ENCODE measurements at regions not wholly inside any gene's neighbourhood (a gene's known extent, or its start where the extent isn't known, plus 50 kb on each side); places are given as distances from the start of the nearest gene placed in this dataset.

DNA sequence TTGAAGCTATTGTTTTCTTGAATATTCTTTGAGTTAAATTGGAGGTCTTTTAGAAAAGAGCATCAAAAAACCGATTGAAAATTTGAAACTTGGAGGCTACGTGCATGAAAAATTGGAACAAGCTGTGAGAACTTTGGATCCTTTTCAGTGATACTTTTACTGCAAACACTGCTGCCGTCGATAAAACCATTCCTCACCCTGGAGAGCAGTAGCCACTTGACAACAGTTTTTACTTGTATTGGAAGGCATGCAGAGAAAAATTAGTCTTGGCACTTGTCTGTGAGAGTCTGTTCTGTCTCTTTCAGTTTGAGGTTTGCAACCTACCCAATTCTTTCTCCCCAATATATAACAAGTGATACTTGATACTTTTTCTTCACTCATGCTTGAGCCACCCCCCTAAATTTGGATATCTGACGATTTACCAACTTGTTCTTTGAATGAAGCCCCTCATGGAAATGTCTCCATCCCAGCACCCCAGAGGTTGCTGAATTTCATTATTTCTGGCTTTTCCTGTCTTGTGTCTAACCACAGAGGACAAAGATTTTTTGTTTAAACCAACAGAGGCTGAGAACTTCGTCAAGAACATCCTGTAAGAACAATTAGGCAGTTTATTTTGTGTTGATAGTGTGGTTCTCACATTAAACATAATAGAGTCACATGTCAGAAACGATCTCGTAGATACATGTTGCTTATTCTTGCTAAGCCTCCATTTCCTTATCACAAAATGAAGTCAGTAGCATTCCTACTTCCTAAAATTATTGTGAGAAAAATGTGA is 307.3 kb upstream of the PLSCR5 start:
- TF ChIP-seq, protein P1, sequence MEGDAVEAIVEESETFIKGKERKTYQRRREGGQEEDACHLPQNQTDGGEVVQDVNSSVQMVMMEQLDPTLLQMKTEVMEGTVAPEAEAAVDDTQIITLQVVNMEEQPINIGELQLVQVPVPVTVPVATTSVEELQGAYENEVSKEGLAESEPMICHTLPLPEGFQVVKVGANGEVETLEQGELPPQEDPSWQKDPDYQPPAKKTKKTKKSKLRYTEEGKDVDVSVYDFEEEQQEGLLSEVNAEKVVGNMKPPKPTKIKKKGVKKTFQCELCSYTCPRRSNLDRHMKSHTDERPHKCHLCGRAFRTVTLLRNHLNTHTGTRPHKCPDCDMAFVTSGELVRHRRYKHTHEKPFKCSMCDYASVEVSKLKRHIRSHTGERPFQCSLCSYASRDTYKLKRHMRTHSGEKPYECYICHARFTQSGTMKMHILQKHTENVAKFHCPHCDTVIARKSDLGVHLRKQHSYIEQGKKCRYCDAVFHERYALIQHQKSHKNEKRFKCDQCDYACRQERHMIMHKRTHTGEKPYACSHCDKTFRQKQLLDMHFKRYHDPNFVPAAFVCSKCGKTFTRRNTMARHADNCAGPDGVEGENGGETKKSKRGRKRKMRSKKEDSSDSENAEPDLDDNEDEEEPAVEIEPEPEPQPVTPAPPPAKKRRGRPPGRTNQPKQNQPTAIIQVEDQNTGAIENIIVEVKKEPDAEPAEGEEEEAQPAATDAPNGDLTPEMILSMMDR (IDR thresholded peaks at IDR 0.05) = no peak
- no peak for TF ChIP-seq POLR2A (IDR thresholded peaks at IDR 0.05)

Measured in gastroesophageal sphincter (tissue), 3 donors.